ENCODE measurements at regions not wholly inside any gene's neighbourhood (a gene's known extent, or its start where the extent isn't known, plus 50 kb on each side); places are given as distances from the start of the nearest gene placed in this dataset.

- TF ChIP-seq POLR2AphosphoS5 (IDR thresholded peaks at IDR 0.05) = no peak
- TF ChIP-seq CTCF (IDR thresholded peaks at IDR 0.05) = no peak
- TF ChIP-seq POLR2A (IDR thresholded peaks at IDR 0.05) = no peak
These were observed 213.0 kb downstream of the IPO8 start for GRCh38 chr12:30482650-30483049.

Data from breast epithelium (tissue), 3 donors.